Sciatic nerve (tissue), 2 donors: ENCODE measurements at regions not wholly inside any gene's neighbourhood (a gene's known extent, or its start where the extent isn't known, plus 50 kb on each side); places are given as distances from the start of the nearest gene placed in this dataset.

Experiments
- ATAC-seq: fragments of 200-7000 bp; cut with Tn5 transposase; one replicate; pipeline ENCODE4 v1.9.1; 2020; ENCODE audit warnings: mild to moderate bottlenecking, moderate library complexity
- DNase-seq: peaks from one replicate; pipeline ENCODE4 v3.0.0-alpha.2; 2020; ENCODE audit warnings: low spot score
- intact Hi-C: fragments of 100-400 bp; cut with DNase I; formaldehyde crosslinking; loops from one replicate; pipeline ENCODE4 v1.14.2; 2022
- donor health status: DM: no; HTN: no; CAD: no.
- donor health status: DM: no; HTN: no; CAD: no.

DNA sequence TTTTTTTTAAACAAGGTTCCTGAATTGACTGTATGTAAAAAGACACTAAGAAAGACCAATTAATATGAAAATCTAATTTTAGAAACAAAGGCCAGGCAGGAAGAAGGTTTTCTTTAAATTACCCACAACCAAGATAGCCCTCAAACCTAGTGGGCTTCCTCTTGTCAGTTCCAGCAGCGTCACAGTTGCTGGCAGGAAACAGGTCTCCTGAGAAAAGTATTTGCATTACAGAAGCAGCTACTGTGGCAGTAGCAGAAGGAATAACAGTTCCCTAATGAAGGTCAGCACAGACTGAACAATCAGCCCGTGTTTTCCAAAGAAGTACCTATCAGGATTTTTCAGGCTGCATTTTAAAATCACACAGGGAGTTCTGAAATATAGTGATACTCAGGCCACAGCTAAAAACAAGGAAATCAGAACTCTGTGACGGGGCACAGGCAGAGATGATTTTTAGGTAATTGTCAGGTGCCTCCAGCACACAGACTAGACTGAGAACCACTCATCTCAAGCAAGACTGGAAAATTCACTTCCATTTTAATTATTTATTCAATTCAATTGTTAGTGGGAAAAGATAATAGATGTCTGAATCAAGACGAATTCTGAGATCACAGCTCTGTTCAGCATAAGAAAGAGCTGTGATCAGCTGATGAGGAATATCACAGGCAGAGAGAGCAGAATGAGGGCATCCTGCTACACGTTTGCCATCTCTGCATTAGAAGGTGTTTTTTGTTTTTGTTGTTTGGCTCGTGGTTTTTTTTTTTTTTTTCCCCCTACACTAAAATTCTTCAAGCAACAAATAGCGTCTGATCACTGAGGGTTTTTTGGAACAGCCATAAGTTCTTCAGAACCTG lies 230.5 kb upstream of the KHDRBS2 start:
- no peak for ATAC-seq
- intact Hi-C loops = no loop called here
- no peak for DNase-seq

DNA sequence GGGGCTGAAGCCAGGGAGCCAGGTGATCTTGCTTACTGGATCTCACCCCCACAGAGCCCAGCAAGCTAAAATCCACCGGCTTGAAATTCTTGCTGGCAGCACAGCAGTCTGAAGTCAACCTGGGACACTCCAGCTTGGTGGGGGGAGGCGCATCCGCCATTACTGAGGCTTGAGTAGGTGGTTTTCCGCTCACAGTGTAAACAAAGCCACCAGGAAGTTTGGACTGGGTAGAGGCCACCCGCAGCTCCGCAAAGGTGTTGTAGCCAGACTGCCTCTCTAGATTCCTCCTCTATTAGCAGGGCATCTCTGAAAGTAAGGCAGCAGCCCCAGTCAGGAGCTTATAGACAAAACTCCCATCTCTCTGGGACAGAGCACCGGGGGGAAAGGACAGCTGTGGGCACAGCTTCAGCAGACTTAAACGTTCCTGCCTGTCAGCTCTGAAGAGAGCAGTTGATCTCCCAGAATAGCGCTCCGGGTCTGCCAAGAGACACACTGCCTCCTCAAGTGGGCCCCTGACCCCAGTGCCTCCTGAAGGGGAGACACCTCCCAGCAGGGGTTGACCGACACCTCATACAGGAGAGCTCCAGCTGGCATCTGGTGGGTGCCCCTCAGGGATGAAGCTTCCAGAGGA lies 206.3 kb upstream of the KHDRBS2 start:
- intact Hi-C loops = no loop called here
- DNase-seq = no peak
- ATAC-seq = no peak

DNA sequence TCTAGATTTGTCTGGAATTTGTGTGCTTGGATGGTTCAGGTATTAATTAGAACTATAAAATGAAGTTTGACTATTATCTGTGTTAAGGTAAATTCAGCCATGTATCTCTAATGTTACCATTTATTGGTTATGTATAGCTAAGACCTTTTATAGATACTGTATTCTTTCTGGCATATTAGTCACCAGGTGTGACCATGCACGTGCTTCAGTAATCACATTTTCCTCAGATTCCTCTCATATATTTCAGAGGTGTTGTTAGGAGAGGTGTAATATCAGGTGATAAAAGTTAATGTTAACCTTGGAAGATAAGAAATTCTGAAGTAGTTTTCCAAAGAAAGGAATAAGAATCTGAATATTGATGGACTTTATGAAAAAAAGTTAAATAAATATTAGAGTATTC lies 194.5 kb upstream of the KHDRBS2 start:
- DNase-seq (no peak), ATAC-seq (no peak)
- intact Hi-C loops = no loop called here

DNA sequence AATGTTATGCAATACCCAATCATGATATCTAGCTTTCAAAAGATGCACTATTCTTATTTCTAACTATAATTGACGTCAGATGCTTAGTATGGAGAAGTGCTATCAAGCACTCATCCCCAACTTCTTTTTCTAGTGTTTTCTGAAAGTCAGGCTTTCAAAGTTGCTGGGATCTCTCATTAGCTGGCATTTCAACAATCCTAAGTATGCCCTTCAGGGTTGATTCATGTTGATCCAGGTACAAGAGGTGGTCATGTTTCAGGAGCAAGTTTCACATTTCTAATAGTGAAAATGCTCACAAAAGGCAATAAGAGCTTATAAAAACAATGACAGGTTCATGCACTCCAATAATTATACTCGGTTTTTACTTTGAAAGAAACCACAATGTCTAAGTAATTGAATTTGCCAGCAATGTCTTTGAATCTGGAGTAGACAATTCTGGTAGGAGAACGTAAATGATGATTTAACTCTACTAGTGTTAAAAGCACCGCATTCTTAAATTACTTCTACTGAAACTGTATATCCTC lies 193.7 kb upstream of the KHDRBS2 start:
- intact Hi-C loops = no loop called here
- no peak for ATAC-seq
- DNase-seq = no peak

DNA sequence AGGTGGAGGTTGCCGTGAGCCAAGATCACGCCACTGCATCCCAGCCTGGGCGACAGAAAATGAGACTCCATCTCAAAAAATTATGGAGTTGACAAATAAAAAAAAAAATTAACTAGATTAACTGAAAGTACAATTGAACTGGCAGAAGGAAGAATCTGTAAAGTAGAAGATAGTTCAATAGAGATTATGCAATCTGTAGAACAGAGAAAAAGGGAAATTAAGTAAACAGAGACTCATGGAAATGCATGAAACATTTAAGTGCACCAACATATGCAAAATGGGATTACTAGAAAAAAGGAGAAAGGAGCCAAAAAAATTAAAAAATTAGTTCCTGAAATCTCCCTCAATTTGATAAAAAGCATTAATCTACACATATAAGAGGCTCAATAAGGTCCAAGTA lies 188.8 kb upstream of the KHDRBS2 start:
- ATAC-seq (no peak), DNase-seq (no peak)
- intact Hi-C loops = no loop called here

DNA sequence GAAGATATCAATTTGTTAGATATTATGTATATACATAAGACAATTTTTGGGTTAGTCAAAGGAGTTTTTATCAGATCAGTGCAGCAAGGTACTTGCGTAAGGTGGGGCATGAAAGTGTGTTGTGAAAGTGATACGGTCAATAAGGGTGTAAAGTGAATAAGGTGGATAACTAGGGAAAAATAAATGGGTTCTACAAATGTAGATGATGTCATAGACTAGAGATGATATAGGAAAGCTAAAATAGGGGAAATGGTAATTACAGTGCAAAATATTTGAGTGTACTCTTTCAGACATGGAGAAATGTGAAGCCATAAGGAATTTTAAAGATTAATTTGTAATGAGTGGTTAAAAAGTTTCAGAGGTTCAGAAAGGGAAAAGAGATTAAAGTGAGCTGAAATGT lies 180.6 kb upstream of the KHDRBS2 start:
- intact Hi-C loops = no loop called here
- ATAC-seq = no peak
- DNase-seq = no peak

DNA sequence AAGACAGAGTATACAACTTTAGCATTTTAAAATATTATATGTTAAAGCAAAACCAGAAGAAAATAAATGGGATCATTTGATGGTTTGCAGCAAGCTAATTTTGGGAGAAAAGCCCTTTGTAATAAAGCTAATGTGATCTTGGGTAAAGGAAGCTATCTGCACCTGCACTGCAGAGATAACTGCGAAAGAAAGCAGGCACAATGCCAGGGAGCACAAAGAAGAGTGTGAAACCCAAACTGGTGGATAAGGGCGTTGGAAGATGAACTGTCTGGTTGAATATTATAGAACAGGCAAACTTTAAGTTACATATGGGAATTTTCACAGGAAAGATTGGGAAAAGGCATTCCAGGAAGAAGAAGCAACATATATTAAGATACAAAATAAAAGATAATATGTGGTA lies 179.2 kb upstream of the KHDRBS2 start:
- DNase-seq (no peak), ATAC-seq (no peak)
- intact Hi-C loops = no loop called here

DNA sequence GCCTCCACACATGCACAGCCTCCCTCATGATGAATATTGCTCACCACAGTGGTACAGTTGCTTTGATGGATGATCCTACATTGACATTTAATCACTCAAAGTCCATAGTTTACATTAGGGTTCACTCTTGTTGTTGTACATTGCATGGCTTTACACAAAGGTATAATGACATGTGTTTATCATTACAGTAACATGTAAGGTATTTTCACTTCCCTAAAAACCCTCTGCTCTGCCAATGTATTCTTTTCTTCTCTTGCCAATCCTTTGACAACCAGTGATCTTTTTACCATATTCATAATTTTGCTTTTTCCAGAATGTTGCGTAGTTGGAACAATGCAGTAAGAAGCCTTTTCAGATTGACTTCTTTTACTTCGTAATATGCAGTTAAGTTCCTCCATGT lies 166.6 kb upstream of the KHDRBS2 start:
- ATAC-seq (no peak), DNase-seq (no peak)
- intact Hi-C loops = no loop called here

DNA sequence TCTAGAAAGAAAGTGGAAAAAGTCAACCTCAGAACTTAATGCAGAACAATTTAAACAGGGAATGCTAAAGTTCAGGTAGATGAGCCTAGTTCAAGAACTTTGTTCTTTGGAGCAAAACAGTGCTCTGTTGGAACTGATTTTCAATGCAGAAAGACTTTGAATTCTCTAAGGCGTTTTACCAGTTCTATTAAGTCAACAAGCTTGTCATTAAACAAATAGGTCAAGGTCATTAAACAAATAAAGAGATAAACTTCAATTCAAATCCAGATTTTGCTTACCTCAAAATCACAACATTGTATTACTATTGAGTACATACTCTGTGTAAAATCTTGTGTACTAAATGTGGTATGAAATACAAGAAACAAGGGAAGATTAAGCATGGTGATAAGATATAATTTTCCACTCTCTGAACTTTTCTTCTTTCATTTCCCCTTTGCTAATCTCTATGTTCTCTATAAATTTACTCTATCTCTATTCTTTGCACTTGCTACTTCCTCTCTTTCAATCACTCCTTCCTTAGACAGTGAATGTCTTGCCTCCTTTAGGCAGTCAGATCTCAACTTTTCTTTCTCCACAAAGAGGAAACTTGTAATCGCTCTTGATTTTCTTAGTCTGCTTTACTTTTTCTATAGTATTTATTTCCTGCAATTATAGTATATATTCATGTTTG lies 160.8 kb upstream of the KHDRBS2 start:
- intact Hi-C loops = no loop called here
- DNase-seq (no peak), ATAC-seq (no peak)

DNA sequence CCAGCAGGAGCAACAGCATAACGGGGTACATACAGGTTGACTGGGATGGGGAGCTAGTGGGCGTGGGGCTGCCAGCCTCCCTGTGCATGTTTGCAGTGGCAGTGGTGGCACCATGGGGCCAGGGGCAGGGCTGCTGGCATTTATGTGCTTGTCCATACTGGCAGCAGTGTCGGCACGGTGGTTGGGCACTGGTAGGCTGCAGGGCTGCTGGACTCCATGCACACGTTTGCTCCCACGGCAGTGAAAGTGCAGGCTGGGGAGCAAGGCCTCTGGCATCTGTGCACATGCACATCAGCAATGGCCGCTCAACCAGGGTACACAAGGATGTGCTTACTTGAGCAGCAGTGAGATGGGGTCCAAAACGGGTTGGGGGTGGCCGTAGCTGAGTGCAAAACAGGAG lies 159.5 kb upstream of the KHDRBS2 start:
- intact Hi-C loops = no loop called here
- ATAC-seq = no peak
- DNase-seq = no peak

DNA sequence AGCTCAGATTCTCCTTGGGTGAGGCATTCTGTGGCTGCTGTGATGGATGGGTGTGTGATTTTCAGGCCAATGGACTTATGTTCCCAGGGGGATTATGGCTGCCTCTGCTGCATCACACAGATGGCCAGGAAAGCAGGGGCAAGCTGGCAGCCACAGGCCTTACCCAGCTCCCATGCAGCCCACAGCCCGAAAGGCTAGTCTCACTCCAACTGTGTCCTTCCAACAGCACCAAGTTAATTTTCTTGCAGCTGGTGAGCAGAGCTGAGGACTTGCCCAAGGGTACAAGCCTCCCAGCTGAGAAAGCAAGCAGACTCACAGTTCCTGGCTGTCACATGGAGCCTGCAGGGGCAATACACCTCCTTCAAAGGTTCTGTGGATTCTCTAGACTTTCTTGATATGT lies 155.2 kb upstream of the KHDRBS2 start:
- intact Hi-C loops = no loop called here
- ATAC-seq (no peak), DNase-seq (no peak)

DNA sequence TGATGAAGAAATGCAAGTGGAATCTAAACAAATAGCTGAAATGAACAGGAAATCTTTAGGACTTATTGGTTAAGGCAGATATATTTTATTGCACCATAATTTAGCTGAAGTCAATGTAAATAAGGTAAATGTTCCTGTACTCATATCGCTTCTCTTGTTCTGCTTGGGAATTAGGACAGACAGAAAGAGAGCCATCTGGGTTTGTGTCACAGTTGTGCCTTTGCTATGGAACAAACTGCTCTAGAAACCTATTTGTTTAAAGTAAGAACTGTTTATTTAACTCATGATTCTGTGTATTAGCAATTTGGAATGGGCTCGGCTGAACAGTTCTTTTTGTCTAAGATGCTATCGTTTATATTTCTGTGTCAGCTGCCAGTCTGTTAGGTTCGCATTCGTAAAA lies 143.8 kb upstream of the KHDRBS2 start:
- ATAC-seq (no peak), DNase-seq (no peak)
- intact Hi-C loops = no loop called here

DNA sequence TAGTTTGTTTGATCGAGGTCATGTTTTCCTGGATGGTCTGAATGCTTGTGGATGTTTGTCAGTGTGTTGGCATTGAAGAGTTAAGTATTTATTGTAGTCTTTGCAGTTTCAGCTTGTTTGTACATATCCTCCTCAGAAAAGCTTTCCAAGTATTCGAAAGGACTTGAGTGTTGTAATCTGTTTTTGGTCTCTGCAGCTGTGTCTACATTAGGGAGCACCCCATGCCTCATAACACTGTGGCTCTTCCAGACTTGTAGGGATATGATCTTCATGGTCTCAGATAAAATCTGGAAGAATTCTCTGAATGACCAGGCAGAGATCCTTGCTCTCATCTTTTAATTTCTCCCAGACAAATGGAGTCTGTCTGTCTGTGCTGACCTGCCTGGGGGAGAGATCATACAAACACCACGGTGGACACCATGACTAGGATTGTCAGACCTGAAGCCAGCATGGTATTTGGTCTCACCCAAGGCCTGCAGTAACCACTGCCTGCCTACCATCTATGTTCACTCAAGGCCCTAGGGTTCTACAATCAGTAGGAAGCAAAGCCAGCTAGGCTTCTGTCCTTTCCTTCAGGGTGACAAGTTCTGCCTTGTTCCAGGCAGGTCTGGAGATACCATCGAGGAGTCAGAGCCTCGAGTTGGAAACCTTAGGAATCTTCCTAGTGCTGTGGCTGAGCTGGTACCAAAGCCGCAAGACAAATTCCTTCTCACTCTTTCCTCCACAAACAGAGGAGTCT lies 114.7 kb upstream of the KHDRBS2 start:
- no peak for DNase-seq
- no peak for ATAC-seq
- intact Hi-C loops = no loop called here

DNA sequence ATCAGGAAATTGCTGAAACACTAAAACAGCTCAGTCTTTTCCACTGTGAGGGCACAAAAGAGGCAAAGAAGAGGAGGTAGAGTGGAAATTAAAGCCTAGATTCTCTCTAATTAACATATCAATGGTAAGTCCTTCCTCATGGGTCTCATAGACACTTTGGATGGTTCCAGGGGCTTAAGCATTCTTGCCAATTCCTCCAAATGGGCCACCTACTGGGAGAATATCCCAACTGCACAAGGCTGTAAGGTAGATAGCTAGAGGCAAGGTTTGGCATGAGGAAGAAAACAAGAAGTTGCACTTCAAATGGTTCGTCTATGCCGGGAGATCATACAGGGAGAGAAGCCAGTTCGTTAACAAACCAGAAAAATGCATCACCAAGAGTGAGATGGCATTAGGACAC lies 107.6 kb upstream of the KHDRBS2 start:
- DNase-seq = no peak
- intact Hi-C loops = no loop called here
- no peak for ATAC-seq

DNA sequence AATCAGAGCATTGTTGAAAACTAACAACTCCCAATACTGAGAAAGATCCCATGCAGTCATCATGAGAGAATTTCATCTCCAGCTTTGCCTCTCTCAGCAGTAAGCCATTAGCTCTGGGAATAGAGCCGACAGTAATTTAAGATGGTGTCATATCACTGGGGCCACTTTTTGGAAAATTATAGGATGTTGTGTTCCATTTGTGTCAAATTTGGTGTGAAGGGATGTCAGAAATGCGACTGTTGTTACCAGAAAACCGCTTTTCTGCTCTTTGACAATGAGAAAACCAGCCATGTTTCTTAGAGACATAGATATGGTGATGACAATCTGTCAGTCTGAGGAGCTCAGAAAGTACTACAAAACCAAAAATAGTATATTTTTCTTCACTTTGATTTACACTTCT lies 106.3 kb upstream of the KHDRBS2 start:
- ATAC-seq (no peak), DNase-seq (no peak)
- intact Hi-C loops = no loop called here

DNA sequence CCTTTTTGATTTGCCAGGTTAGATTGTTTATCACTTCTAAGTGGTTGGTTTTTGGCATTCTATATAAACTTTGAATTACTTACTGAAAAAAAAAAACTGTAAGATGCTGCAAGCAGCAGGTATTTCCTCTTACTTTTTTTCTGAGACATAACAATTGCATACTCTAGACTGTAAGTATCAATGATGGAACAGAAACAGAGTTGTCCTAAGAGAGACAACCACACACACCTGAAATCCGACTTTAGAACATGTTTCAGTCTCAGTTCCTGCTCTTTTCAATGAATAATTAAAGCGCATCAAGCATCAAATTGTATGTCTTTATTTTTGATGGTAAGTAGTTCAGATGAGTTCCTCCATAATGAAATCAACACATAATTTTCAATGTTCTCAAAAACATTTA lies 105.3 kb upstream of the KHDRBS2 start:
- intact Hi-C loops = no loop called here
- ATAC-seq = no peak
- DNase-seq = no peak

DNA sequence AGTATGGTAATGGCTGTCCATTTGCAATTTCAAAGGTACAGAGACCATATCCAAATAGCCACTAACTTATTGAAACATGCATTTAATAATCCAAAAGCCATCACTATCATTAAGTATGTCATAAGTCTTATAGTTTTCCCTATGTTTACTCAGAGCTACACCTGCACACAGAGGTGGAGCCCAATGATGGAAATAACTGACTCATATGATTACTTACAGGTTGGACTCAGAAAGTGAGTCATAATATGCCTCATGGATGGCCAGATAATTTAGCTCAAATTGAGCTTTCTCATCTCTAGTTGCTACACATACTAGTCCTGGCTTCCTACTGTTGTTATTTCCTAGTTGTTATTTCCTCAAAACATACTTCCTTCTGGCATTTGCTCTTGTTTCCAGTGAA lies 104.4 kb upstream of the KHDRBS2 start:
- intact Hi-C loops = no loop called here
- DNase-seq = no peak
- no peak for ATAC-seq

DNA sequence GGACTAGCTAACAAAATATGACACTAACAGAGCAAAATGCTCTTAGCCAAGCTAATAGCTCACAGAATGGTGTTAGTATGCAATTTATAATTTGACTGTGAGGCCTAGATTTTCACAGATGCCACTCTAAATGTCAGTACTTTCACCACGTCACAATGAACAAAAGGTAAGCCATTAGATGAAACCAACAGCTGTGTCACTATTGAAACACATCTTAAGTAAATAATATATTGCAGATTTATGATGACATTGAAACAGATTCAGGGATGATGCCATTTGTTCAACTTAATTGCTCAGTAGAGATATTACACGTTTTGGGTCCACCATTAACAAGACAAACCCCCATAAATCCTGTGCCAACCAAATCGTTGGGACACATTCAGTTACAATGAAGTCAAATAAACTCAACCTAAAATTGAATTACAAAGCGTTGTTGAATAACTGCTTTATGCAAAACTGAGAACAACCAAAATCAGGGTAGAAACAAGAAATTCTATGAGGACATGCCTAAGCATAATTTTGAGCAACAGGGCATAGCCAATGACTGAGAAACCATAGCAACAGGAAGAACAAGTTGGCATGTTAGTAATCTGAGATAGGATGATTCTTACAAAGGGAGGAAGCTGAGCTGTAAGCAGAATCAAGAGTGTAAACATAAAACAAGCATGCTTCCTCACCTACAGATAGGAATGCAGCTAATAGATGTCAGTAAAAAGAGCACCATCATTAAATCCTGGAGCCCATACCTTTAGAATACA lies 85.6 kb upstream of the KHDRBS2 start:
- intact Hi-C loops = no loop called here
- DNase-seq = no peak
- ATAC-seq = no peak

DNA sequence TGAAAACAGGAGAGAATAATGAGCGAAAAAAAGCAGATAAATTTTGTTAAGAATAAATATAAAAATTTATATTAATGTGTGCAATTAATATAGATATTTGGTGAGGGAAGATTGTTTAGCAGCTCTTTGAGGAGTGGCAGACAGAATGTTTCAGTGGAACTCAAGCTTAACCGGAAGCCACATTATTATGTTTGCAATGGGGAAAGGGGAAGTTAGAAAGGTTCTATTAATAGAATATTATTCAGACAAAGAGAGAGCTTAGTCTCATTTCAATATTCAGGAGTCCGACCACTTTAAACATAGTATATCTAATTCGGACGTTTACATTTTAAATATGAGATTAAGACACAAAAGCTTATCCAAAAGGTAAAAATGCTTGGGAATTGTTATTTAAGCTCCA lies 81.6 kb upstream of the KHDRBS2 start:
- ATAC-seq (no peak), DNase-seq (no peak)
- intact Hi-C loops = no loop called here
